AG10803 (cell line): ENCODE measurements at regions not wholly inside any gene's neighbourhood (a gene's known extent, or its start where the extent isn't known, plus 50 kb on each side); places are given as distances from the start of the nearest gene placed in this dataset.
"Not testable (repeated sequence)": the region's sequence is repeated elsewhere in the genome, so short reads cannot be mapped to it uniquely, and the experiment has no call there.

ENCODE experiments used
- DNase-seq: peaks from one replicate; pipeline ENCODE4 v3.0.0; 2010; ENCODE audit warnings: low read depth
- H3K4me3 ChIP-seq: 2 replicates; pipeline ENCODE4 v1.5.1; 2011; ENCODE audit warnings: mild to moderate bottlenecking, low read length, control low read depth
- CTCF ChIP-seq: conservative IDR thresholded peaks from 2 replicates; pipeline ENCODE4 v1.5.1; 2011; ENCODE audit warnings: mild to moderate bottlenecking, low read length, control low read depth, inconsistent platforms

- TF ChIP-seq CTCF: no peak
- no peak overlapping the region for H3K4me3 ChIP-seq
- DNase-seq: no peak
Measured at GRCh38 chrY:12358337-12358736, 342.7 kb upstream of the USP9Y start.

- TF ChIP-seq CTCF: no peak
- no peak overlapping the region for H3K4me3 ChIP-seq
- DNase-seq: no peak
Measured at GRCh38 chrY:12359867-12360266, 341.2 kb upstream of the USP9Y start.

GRCh38 chrY:12360496-12360895 is 340.5 kb upstream of the USP9Y start:
- DNase-seq: no peak
- H3K4me3 ChIP-seq: no peak overlapping the region
- no peak for TF ChIP-seq CTCF

GRCh38 chrY:12365311-12365910 is 335.6 kb upstream of the USP9Y start:
- TF ChIP-seq CTCF: no peak
- DNase-seq: no peak
- H3K4me3 ChIP-seq: no peak overlapping the region

- not testable (repeated sequence) for H3K4me3 ChIP-seq, DNase-seq
Measured at GRCh38 chrY:12374588-12374987, 326.4 kb upstream of the USP9Y start.

- not testable (repeated sequence) for H3K4me3 ChIP-seq, DNase-seq
Measured at GRCh38 chrY:12391655-12392559, 309.1 kb upstream of the USP9Y start.

GRCh38 chrY:12393190-12393589 is 307.8 kb upstream of the USP9Y start:
- H3K4me3 ChIP-seq: no peak overlapping the region
- no peak for DNase-seq
- TF ChIP-seq CTCF: no peak

- not testable (repeated sequence) for DNase-seq, H3K4me3 ChIP-seq
Measured at GRCh38 chrY:12395381-12396120, 305.5 kb upstream of the USP9Y start.
